HG02852 (cell line): ENCODE measurements at regions not wholly inside any gene's neighbourhood (a gene's known extent, or its start where the extent isn't known, plus 50 kb on each side); places are given as distances from the start of the nearest gene placed in this dataset.

ENCODE experiments used
- ATAC-seq: cut with Tn5 transposase; IDR thresholded peaks from one replicate; pipeline ENCODE4 v1.9.1; 2021; ENCODE audit warnings: mild to moderate bottlenecking, moderate library complexity; ENCODE audit not compliant: unreplicated experiment

DNA sequence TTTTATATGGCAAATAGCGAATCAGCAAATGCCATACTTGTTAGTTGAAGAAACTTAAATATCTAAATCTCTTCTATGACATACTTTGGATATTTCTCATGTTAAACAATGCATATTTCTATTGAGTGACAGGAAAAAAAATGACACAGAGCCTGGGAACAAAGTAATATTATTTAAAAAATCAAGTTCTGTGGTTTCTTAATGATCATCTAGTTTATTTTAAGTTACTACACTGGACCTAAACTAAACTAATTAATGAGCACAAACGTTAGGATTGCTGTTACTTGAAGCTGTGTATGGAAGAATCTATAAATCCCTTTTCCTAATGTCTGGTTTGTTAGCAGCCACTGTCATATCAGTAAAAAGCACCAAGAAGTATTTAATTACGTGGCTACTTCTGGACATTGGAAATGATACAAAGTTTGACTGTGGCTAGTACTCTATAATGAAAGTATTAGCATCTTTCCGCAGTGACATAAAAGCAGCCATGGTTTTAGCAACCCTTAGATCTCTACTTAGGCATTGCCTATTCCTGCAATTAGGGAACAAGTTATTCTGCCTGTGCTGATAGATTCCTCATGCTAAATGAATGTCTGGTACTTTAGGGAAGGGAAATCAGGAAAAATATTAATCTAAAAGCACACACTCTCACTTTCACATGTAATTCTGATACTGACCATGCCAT is 981.7 kb upstream of the B3GALT2 start:
- ATAC-seq: no peak

DNA sequence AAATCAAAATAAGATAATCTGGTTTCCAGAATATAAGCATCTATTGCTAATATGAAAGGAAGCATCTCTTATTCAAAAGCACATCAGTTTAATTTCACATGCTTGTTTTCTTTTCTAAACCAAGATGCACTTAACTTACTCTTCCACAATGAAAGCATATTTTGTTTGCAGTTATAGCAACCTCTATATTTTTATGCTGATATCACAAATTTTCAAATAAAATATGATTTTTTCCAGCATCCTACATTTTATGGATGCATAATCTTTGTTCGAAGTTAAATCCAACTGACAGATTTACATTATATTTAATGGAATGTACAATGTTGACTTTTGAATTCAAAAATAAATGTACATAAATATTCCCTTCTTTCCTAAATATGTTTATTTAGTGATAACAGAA is 978.3 kb upstream of the B3GALT2 start:
- no peak for ATAC-seq

- ATAC-seq: no peak
These were observed 975.2 kb upstream of the B3GALT2 start for GRCh38 chr1:194161591-194161990.

GRCh38 chr1:194159941-194160340 is 973.5 kb upstream of the B3GALT2 start:
- ATAC-seq: no peak

DNA sequence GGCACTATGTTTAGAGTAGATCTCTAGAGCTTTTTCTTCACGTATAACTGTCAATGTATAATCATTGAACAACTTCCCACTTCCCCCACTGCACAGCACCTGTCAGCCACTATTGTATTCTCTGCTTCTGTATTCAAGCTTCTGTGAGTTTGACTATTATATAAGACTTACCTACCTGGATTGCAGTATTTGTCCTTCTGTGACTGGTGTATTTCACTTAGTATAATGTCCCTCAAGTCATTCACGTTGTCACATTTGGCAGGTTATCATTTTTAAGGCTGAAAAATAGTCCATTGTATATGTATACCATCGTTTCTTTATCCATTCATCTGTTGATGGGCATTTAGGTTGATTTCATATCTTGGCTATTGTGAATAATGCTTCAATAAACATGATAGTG is 969.5 kb upstream of the B3GALT2 start:
- no peak for ATAC-seq

GRCh38 chr1:194151056-194151455 is 964.6 kb upstream of the B3GALT2 start:
- no peak for ATAC-seq

DNA sequence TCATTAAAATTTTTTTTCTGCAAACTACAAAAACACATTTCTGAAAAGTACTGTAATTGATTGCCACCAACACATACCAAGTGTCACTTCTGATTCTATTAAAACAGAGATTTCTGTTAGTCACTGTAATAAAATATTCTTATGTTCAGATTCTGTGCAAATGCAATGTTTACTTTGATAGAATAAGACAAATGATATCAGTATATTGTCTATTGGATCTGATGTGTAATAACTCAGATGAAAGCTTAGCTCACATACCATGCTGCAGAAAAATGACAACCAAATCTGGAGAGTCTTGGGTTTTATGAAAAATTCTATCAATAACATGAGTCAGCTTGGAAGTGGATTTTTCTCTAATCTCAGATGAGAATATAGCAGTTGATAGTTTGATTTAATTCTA is 963.8 kb upstream of the B3GALT2 start:
- ATAC-seq: no peak

- no peak for ATAC-seq
These were observed 946.7 kb upstream of the B3GALT2 start for GRCh38 chr1:194133152-194133551.

DNA sequence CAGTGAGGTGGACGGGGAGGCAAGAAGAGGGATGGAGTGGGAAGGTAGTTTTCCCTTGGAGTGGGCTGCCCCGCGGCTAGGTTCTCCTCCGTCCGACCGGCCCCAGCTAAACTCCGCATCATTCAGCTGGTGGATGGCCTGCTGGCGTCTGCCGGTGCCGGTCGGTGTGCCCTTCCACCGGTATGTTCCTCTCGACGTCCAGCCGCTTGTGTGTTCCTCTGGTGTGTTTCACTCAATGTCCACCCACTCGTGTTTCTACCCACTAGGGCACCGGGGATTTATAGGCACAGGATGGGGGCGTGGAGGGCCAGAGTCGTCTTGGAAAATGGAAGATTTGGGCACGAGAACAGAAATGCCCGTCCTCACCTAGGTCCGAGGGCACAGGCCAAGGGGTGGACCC is 931.7 kb upstream of the B3GALT2 start:
- no peak for ATAC-seq

DNA sequence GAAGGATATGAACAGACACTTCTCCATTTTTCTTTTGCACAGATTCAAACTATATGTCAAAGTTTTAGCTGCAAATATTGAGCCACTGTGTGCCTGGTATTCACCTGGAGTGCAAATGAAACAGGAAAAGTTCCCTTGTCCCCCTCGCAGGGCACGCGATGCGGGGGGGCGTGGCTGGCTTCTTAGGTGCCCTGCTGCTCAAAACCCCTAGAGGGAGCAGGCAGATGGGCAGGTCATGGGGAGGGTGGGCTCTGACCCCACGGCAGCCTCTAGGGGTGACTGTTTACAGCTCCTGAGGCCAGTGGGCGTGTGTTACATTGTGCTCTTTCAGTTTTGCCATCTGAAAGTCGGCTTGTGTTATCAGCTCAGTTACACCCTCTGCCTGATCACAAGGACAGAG is 931.2 kb upstream of the B3GALT2 start:
- no peak for ATAC-seq

- ATAC-seq: no peak
These were observed 927.9 kb upstream of the B3GALT2 start for GRCh38 chr1:194114288-194114687.

DNA sequence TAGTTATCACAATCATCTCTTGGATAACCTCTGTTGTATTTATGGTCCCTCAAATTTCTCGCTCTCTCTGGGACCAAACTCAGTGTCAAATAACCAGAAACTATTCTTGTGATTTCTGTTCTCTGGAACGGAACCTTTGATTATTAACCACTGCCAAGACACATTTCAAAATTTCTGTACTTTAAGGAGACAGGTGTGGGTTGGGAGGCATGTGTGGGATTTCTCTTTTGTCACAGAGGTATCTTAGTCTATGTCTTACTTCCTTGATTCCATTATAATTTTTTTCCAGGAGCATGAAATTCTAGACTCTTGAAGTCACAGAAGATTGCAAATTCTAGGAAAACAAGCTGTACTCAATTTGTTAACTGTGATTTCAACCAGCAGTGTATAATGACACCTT is 919.0 kb upstream of the B3GALT2 start:
- ATAC-seq: no peak

DNA sequence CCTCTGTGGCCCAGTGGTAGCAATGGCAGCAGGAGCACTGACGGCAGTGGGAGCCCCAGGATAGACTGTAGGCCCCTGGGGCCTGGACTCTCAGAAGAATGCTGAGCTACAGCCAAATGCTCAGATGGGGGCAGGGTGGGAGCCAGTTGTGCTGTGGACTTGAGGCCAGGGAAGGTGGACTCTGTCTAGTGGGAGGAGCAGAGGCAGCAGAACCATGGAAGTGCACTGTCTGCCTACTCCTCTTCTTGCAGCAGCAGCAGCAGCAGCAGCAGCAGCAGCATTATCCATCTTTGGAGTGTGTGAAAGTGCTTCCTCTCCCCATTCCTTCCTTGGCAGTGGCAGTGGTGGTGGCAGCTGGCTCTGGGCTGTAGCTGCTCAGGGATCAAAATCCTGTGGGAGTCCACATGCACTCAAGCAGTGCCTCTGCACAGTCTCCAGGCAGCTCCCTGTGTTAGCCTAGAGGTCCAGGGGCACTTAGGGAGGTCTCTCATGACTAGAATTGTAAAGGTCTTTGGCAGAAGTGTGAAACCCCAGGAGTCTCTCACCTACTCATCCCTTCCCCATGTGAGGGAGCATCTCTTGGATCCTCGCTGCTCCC is 917.9 kb upstream of the B3GALT2 start:
- ATAC-seq: no peak

GRCh38 chr1:194103516-194104246 is 917.3 kb upstream of the B3GALT2 start:
- ATAC-seq: no peak

DNA sequence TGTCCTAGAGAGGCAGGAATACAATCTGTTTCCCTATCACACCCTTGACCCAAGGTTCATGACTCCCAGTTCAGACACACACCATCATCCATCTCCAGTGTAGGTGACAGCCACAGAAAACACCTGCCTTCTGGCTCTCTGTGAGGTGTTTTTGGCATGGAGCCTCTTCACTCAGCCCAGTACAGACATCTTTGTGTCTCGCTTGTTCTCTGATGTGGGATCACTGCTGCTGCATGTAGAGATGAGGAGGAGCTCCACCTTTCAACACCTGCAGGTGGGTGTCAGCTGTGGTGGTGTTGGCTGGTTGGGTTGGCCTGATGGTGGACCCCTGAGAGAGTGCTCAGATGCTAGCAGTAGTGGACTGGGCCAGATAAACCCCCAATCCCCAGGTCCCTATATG is 916.7 kb upstream of the B3GALT2 start:
- ATAC-seq: no peak

- no peak for ATAC-seq
These were observed 916.2 kb upstream of the B3GALT2 start for GRCh38 chr1:194102607-194103006.

DNA sequence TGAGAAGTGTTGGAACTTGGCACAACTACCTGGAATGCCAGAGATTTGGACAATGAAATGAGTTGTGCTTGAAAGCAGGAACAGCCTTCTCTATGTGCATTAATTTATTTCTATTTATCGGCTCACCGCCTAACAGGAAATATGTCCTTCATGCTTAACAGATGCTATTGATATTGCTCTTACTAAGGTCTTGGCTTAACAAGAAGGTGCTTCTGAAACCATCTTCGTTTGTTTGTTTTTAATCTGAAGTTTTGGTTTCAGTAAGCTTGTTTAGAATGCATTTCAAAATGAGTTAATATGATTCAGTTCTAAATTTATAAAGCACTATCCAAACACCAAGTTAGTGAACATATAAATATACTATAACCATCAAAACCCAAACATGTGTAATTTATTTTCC is 898.3 kb upstream of the B3GALT2 start:
- peak; percentile 53 for ATAC-seq

GRCh38 chr1:194081444-194081843 is 895.0 kb upstream of the B3GALT2 start:
- no peak for ATAC-seq

DNA sequence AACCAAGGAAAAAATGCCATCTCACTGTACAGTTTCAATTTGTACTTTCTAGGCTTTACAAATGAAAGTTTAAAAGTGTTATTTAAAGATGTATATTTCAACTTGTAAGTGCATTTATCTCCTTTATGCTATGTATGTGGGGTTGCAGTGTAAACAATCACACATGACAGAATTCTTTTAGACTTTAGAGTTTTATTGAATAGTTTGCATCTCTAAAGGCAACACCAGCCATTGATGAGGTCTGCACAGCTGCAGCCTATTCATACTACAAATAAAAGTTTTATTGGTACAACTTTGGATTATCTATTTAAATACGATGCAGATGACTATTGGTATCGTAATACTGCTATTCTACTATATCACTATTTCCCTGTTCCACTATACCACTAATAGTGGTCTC is 894.4 kb upstream of the B3GALT2 start:
- ATAC-seq: no peak

DNA sequence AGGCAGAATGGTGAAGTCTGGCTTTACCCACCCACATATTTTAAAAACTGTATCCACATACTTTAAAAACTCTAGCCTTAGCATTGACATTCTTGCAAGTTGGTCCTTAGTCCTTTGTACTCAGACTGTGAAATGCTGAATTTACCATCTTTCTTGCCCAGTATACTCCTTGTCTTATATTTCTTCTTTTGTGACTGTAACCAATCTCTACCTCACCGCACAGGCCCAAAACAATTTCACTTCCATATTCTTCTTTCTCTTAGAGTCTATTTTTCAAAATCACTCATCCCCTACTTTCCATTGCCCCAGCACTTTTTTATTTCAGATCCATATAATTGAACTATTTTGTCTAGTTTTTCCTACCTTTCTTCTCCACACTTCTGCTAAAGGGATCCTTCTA is 892.4 kb upstream of the B3GALT2 start:
- peak; percentile 72 for ATAC-seq

DNA sequence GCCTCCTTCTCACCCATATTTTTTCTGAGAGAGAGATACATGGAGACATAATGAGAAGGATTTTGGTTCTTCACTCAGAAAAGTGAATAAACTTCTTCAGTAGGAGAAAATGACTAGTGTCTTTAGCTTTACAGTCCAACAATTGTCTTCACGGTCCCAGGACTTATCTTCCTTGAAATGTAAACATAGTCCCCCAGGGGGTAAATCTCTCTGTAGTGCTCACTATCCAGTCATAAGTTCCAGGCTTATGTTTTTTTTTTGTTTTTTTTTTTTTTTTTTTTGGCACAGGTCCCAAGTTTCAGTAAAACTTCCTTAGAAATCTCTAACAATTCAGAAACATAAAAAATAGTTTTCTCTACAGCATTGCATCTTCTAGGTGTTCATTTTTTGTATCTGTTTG is 890.2 kb upstream of the B3GALT2 start:
- ATAC-seq: no peak

GRCh38 chr1:194073833-194074232 is 887.4 kb upstream of the B3GALT2 start:
- no peak for ATAC-seq
